K562 (cell line): ENCODE measurements at regions not wholly inside any gene's neighbourhood (a gene's known extent, or its start where the extent isn't known, plus 50 kb on each side); places are given as distances from the start of the nearest gene placed in this dataset.

Experiments used
- ATAC-seq: fragments of 200-7000 bp; cut with Tn5 transposase; 3 replicates; pipeline ENCODE4 v1.9.1; 2020; ENCODE audit warnings: moderate library complexity
- BruUV-seq: library from RNA; stranded (reverse); fragments of 400-500 nt; replicated peaks from 2 replicates; lab custom pipeline; 2021; lab: Mats Ljungman, UMichigan
- CTCF ChIA-PET: fragments of 300-600 bp; formaldehyde crosslinking; extraction: SDS; loops from one replicate; lab custom pipeline; 2021; ENCODE audit warnings: low intra/inter-chr PET ratio; lab: Yijun Ruan, JAX
- POLR2A ChIA-PET: fragments of 300-600, 350-650 bp; sonication (Branson Sonifier 250); formaldehyde crosslinking; extraction: SDS; loops from one replicate; lab custom pipeline; 2021; ENCODE audit warnings: antibody characterized with exemption, inconsistent platforms; lab: Yijun Ruan, JAX
- DNase-seq, 4 experiments: peaks; one replicate each; pipeline versions ENCODE4 v3.0.0 to v3.0.0-alpha.2; 2011 to 2018; ENCODE audit warnings: low spot score in 3 of 4, mixed read lengths in 3 of 4; ENCODE audit errors: extremely low read depth in 1 of 4
- FAIRE-seq: peaks from 2 replicates; lab custom pipeline; 2011; peaks lifted over from hg19 to GRCh38; lab: Jason Lieb, UNC
- H2AFZ ChIP-seq: 2 replicates; pipeline ENCODE4 v1.6.0; 2011; ENCODE audit warnings: low read depth, low read length, control low read depth, inconsistent platforms
- H3K27ac ChIP-seq: fragments of 200-600 bp; 3 replicates; pipeline ENCODE4 v1.8.0; 2011; ENCODE audit warnings: low read depth, mild to moderate bottlenecking, control low read depth, inconsistent platforms, low read length, moderate library complexity, mixed read lengths; ENCODE audit errors: extremely low read depth
- H3K27me3 ChIP-seq, 2 experiments: fragments of 300-600 bp in 1 of 2; 2 replicates in 1 of 2; 3 replicates in 1 of 2; pipeline versions ENCODE4 v1.6.0 to v1.8.0; 2011; ENCODE audit warnings: inconsistent platforms in 2 of 2, low read length in 2 of 2, mild to moderate bottlenecking in 1 of 2, mixed read lengths in 1 of 2, moderate library complexity in 1 of 2; ENCODE audit not compliant: control insufficient read depth in 2 of 2, insufficient read depth in 2 of 2
- H3K36me3 ChIP-seq: fragments of 300-600 bp; 3 replicates; pipeline ENCODE4 v1.8.0; 2011; ENCODE audit warnings: mild to moderate bottlenecking, low read length, inconsistent platforms; ENCODE audit not compliant: control insufficient read depth, insufficient read depth
- H3K4me1 ChIP-seq, 2 experiments: fragments of 200-600 bp in 1 of 2; replicated peaks in 1 of 2; 2 replicates in 1 of 2; 3 replicates in 1 of 2; pipeline versions ENCODE4 v1.5.1 to v1.8.0; 2011; ENCODE audit warnings: inconsistent platforms in 2 of 2, low read length in 2 of 2, mild to moderate bottlenecking in 1 of 2, mixed read lengths in 1 of 2, moderate library complexity in 1 of 2; ENCODE audit not compliant: control insufficient read depth in 2 of 2, insufficient read depth in 2 of 2
- H3K4me2 ChIP-seq: 2 replicates; pipeline ENCODE4 v1.6.1; 2011; ENCODE audit warnings: low read length, control low read depth, inconsistent platforms, mixed read lengths; ENCODE audit not compliant: insufficient read depth
- H3K4me3 ChIP-seq: fragments of 200-600 bp; sonication (generic), shearing (Covaris generic); 2 replicates; pipeline ENCODE4 v1.5.1; 2016; ENCODE audit warnings: control low read depth, inconsistent platforms
- H3K79me2 ChIP-seq: fragments of 200-600 bp; 3 replicates; pipeline ENCODE4 v1.8.0; 2011; ENCODE audit warnings: low read length, inconsistent platforms; ENCODE audit not compliant: control insufficient read depth, insufficient read depth
- H3K9ac ChIP-seq, 2 experiments: 2 replicates each; pipeline versions ENCODE4 v1.6.0 to v1.6.1; 2011; ENCODE audit warnings: low read depth in 2 of 2, low read length in 2 of 2, control low read depth in 1 of 2, inconsistent platforms in 1 of 2, mild to moderate bottlenecking in 1 of 2, mixed read lengths in 1 of 2; ENCODE audit not compliant: insufficient read depth in 1 of 2
- H3K9me1 ChIP-seq: one replicate; pipeline ENCODE4 v1.6.0; 2011; ENCODE audit warnings: inconsistent platforms, mild to moderate bottlenecking, low read length, moderate library complexity; ENCODE audit not compliant: control insufficient read depth, insufficient read depth
- H3K9me3 ChIP-seq: replicated peaks from 2 replicates; pipeline ENCODE4 v1.5.1; 2011; ENCODE audit warnings: low read depth, low read length, inconsistent platforms; ENCODE audit not compliant: control insufficient read depth, insufficient read depth
- H4K20me1 ChIP-seq: replicated peaks from 2 replicates; pipeline ENCODE4 v1.6.1; 2011; ENCODE audit warnings: low read length, inconsistent platforms, mixed read lengths; ENCODE audit not compliant: control insufficient read depth, insufficient read depth
- CTBP1 ChIP-seq: fragments of 450-650 bp; IDR thresholded peaks from 2 replicates; pipeline ENCODE4 v1.6.1; 2016; ENCODE audit warnings: borderline replicate concordance
- FOXK2 ChIP-seq, 2 experiments: fragments of 450-650 bp; IDR thresholded peaks in 1 of 2; conservative IDR thresholded peaks in 1 of 2; 2 replicates each; pipeline ENCODE4 v1.6.1; 2016; ENCODE audit warnings: low read depth in 2 of 2, mild to moderate bottlenecking in 1 of 2
- GTF2E2 ChIP-seq: fragments of 200-800 bp; sonication (Bioruptor generic); IDR thresholded peaks from 2 replicates; pipeline ENCODE4 v1.6.1; 2016; ENCODE audit warnings: missing genetic modification characterization, missing compliant biosample characterization
- HINFP ChIP-seq: fragments of 450-650 bp; conservative IDR thresholded peaks from 2 replicates; pipeline ENCODE4 v1.6.1; 2016; ENCODE audit warnings: missing genetic modification characterization, low read depth, mild to moderate bottlenecking, control low read depth, missing compliant biosample characterization
- HMGN3 ChIP-seq: IDR thresholded peaks from 2 replicates; pipeline ENCODE4 v1.6.1; 2011; ENCODE audit warnings: borderline replicate concordance, low read depth, mild to moderate bottlenecking, mixed read lengths, low read length; ENCODE audit not compliant: insufficient read length; ENCODE audit errors: extremely low read depth
- LARP7 ChIP-seq: fragments of 450-650 bp; IDR thresholded peaks from 2 replicates; pipeline ENCODE4 v1.6.1; 2016
- MCM7 ChIP-seq, 2 experiments: fragments of 450-650 bp; IDR thresholded peaks; 2 replicates each; pipeline ENCODE4 v1.6.1; 2016 to 2018
- RCOR1 ChIP-seq, 2 experiments: IDR thresholded peaks; 2 replicates each; pipeline ENCODE4 v1.6.1; 2012; ENCODE audit warnings: low read depth in 2 of 2, low read length in 2 of 2, borderline replicate concordance in 1 of 2, improper control_type of control experiment in 1 of 2
- THAP7 ChIP-seq: fragments of 250-450 bp; sonication (Bioruptor Pico); IDR thresholded peaks from 2 replicates; pipeline ENCODE4 v1.5.0; 2021
- TOE1 ChIP-seq, 2 experiments: fragments of 450-650 bp in 1 of 2; sonication (generic) in 1 of 2; formaldehyde crosslinking in 1 of 2; IDR thresholded peaks; 2 replicates each; pipeline versions ENCODE4 v1.7.1 to v1.8.0; 2016 to 2022; ENCODE audit warnings: borderline replicate concordance in 2 of 2, mild to moderate bottlenecking in 2 of 2, antibody characterized with exemption in 1 of 2, inconsistent platforms in 1 of 2, low read depth in 1 of 2, missing genetic modification reagents in 1 of 2, moderate library complexity in 1 of 2
- ZNF197 ChIP-seq: fragments of 200-800 bp; sonication (Bioruptor generic); IDR thresholded peaks from 2 replicates; pipeline ENCODE4 v1.6.1; 2016; ENCODE audit warnings: low read depth, missing genetic modification characterization, missing compliant biosample characterization
- ZNF609 ChIP-seq: sonication (generic); formaldehyde crosslinking; IDR thresholded peaks from 2 replicates; pipeline ENCODE4 v1.8.1; 2023; ENCODE audit warnings: missing genetic modification reagents, mild to moderate bottlenecking, borderline replicate concordance
- WGBS: fragments of 100-300 bp; shearing (Covaris generic); methylation state at CpG from one replicate; pipeline ENCODE4 v1.1.6; 2016; ENCODE audit warnings: low coverage, mixed read lengths; ENCODE audit not compliant: insufficient coverage; ENCODE audit errors: missing lambda C conversion rate; 5-methylcytosine and 5-hydroxymethylcytosine counted together
- in situ Hi-C: fragments of 300-500 bp; cut with MboI; formaldehyde crosslinking; loops from 4 replicates; pipeline ENCODE4 v1.15.0; 2018; ENCODE audit warnings: inconsistent platforms, mixed read lengths
- intact Hi-C: fragments of 100-400 bp; cut with micrococcal nuclease; formaldehyde crosslinking; loops from 2 replicates; pipeline ENCODE4 v1.14.2; 2022

GRCh38 chr13:58455094-58455493 is 823.5 kb downstream of the PCDH17 start (continued):
- no peak for TF ChIP-seq HINFP

GRCh38 chr13:58461217-58461616 is 829.7 kb downstream of the PCDH17 start:
- Histone ChIP-seq H3K9me1 (no peaks in the 10 kb centered on the region), H3K27me3 (no peaks in the 10 kb centered on the region), H3K9me3 (no peaks in the 10 kb centered on the region), H3K79me2 (no peaks in the 10 kb centered on the region), H3K4me1 (no peaks in the 10 kb centered on the region), H2AFZ (no peak overlapping the region), H3K4me2 (no peak overlapping the region), H4K20me1 (no peaks in the 10 kb centered on the region), H3K36me3 (no peaks in the 10 kb centered on the region), H3K27ac (no peak overlapping the region), H3K9ac (no peak overlapping the region), H3K4me3 (no peak overlapping the region)
- ChIA-PET POLR2A (no interaction called here), CTCF (no interaction called here)
- no peak for DNase-seq
- FAIRE-seq = no peak
- ATAC-seq = no peak
- intact Hi-C loops (no loop called here), in situ Hi-C loops (no loop called here)
- 0% methylated on average over 2 of the region's 2 CpGs for WGBS
- BruUV-seq = no TSS peak
- TF ChIP-seq MCM7 (IDR thresholded peaks at IDR 0.05) (no peak), FOXK2 (conservative IDR thresholded peaks at IDR 0.05 in 1 of 2, IDR thresholded peaks at IDR 0.05 in 1 of 2; ENCODE audit: low read depth in 2 of 2) (no peak), GTF2E2 (tag) (no peak), ZNF609 (CRISPR knock-in tag) (no peak), TOE1 (IDR thresholded peaks at IDR 0.05; ENCODE audit: borderline replicate concordance) (no peak), TOE1 (CRISPR knock-in tag; IDR thresholded peaks at IDR 0.05; ENCODE audit: borderline replicate concordance, low read depth) (no peak), LARP7 (no peak), RCOR1 (IDR thresholded peaks at IDR 0.05; ENCODE audit: borderline replicate concordance in 1 of 2, low read depth in 2 of 2, low read length in 2 of 2) (no peak), THAP7 (CRISPR knock-in tag) (no peak), CTBP1 (no peak), HMGN3 (no peak), ZNF197 (no peak)
